ENCODE measurements at regions not wholly inside any gene's neighbourhood (a gene's known extent, or its start where the extent isn't known, plus 50 kb on each side); places are given as distances from the start of the nearest gene placed in this dataset.

DNA sequence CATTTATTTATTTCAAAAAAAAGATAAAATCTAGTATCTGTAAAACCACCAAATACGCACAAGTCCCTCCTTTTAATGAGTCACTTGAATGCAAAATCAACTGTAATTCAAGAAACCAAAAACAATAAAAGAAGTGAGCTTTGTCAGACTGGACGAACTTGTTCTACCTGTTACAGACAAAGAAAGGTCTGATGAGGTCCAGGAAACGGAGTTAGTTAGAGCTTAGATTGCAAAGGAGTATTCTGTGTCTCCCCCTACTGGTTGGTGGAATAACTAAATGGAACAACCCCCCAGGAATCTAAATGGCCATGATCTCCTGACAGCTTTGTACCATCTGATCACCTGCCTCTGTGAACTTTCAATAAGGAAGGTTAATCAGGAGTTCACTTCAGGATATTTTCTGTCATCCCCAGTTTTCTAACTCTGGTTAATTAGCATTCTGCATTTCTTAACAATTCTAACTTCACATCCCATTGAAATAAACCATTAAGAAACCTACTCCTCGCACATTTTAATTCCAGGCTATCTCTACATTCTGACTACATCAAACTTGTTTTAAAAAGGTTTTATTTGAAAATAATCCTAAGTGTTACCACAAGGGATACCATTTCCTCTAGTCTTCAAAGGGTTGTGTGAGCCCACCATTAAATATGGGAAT lies 333.0 kb upstream of the SATB1 start:
- no peaks in the 10 kb centered on the region for H3K79me2 ChIP-seq (ENCODE audit: insufficient read depth, low read length)
- H4K20me1 ChIP-seq (ENCODE audit: insufficient read depth, low read length): no peaks in the 10 kb centered on the region
- H3K27ac ChIP-seq (ENCODE audit: low read depth, low read length, poor library complexity, severe bottlenecking): no peak overlapping the region
- no peak overlapping the region for H2AFZ ChIP-seq (ENCODE audit: low read length)
- no peak for TF ChIP-seq EZH2 (IDR thresholded peaks at IDR 0.05; ENCODE audit: borderline replicate concordance, low read length)
- TF ChIP-seq, protein P1, sequence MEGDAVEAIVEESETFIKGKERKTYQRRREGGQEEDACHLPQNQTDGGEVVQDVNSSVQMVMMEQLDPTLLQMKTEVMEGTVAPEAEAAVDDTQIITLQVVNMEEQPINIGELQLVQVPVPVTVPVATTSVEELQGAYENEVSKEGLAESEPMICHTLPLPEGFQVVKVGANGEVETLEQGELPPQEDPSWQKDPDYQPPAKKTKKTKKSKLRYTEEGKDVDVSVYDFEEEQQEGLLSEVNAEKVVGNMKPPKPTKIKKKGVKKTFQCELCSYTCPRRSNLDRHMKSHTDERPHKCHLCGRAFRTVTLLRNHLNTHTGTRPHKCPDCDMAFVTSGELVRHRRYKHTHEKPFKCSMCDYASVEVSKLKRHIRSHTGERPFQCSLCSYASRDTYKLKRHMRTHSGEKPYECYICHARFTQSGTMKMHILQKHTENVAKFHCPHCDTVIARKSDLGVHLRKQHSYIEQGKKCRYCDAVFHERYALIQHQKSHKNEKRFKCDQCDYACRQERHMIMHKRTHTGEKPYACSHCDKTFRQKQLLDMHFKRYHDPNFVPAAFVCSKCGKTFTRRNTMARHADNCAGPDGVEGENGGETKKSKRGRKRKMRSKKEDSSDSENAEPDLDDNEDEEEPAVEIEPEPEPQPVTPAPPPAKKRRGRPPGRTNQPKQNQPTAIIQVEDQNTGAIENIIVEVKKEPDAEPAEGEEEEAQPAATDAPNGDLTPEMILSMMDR (IDR thresholded peaks at IDR 0.05; ENCODE audit: low read length): peak; percentile 82
- no peaks in the 10 kb centered on the region for H3K36me3 ChIP-seq (ENCODE audit: insufficient read depth, low read length)
- no peaks in the 10 kb centered on the region for H3K9me2 ChIP-seq (ENCODE audit: low read depth, low read length)
- H3K4me3 ChIP-seq (ENCODE audit: low read depth, low read length, poor library complexity, severe bottlenecking): no peak overlapping the region
- H3K9ac ChIP-seq (ENCODE audit: low read length): no peak overlapping the region
- no peaks in the 10 kb centered on the region for H3K9me3 ChIP-seq (ENCODE audit: low read length)
- H3K4me1 ChIP-seq (ENCODE audit: insufficient read depth, low read length, severe bottlenecking): peaks cover 16% of the 10 kb centered on the region
- H3K27me3 ChIP-seq (ENCODE audit: insufficient read depth, low read length): no peaks in the 10 kb centered on the region
- no peaks in the 10 kb centered on the region for H3F3A ChIP-seq (ENCODE audit: insufficient read depth, low read length)
- H3K4me2 ChIP-seq (ENCODE audit: low read length): no peak overlapping the region

DNA sequence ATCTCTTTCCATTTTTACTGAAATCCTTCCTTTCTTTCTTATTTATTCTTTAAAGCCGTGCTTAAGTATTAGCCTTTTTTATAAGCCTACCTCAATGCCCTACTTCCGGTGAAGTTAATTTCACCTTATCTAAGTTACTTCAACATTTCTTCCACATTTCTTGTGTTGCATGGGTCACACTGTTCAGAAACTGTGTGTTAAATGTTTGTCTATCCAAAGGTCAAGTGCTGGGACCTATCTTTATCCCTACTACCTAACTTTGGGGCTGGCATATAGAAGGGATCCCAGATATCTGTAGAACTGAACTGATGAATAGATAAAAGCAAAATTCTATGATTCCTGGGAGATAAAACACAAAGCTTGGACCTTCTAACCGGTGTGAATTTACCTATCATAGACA lies 332.3 kb upstream of the SATB1 start:
- H3K4me1 ChIP-seq (ENCODE audit: insufficient read depth, low read length, severe bottlenecking): peaks cover 23% of the 10 kb centered on the region
- no peak overlapping the region for H3K4me3 ChIP-seq (ENCODE audit: low read depth, low read length, poor library complexity, severe bottlenecking)
- H3K4me2 ChIP-seq (ENCODE audit: low read length): no peak overlapping the region
- TF ChIP-seq, protein P1 (IDR thresholded peaks at IDR 0.05; ENCODE audit: low read length): no peak
- no peak for TF ChIP-seq EZH2 (IDR thresholded peaks at IDR 0.05; ENCODE audit: borderline replicate concordance, low read length)
- no peaks in the 10 kb centered on the region for H3K27me3 ChIP-seq (ENCODE audit: insufficient read depth, low read length)
- no peaks in the 10 kb centered on the region for H3K79me2 ChIP-seq (ENCODE audit: insufficient read depth, low read length)
- H3K9ac ChIP-seq (ENCODE audit: low read length): no peak overlapping the region
- no peaks in the 10 kb centered on the region for H4K20me1 ChIP-seq (ENCODE audit: insufficient read depth, low read length)
- H2AFZ ChIP-seq (ENCODE audit: low read length): no peak overlapping the region
- no peaks in the 10 kb centered on the region for H3K9me3 ChIP-seq (ENCODE audit: low read length)
- H3K9me2 ChIP-seq (ENCODE audit: low read depth, low read length): no peaks in the 10 kb centered on the region
- no peaks in the 10 kb centered on the region for H3K36me3 ChIP-seq (ENCODE audit: insufficient read depth, low read length)
- no peaks in the 10 kb centered on the region for H3F3A ChIP-seq (ENCODE audit: insufficient read depth, low read length)
- no peak overlapping the region for H3K27ac ChIP-seq (ENCODE audit: low read depth, low read length, poor library complexity, severe bottlenecking)

DNA sequence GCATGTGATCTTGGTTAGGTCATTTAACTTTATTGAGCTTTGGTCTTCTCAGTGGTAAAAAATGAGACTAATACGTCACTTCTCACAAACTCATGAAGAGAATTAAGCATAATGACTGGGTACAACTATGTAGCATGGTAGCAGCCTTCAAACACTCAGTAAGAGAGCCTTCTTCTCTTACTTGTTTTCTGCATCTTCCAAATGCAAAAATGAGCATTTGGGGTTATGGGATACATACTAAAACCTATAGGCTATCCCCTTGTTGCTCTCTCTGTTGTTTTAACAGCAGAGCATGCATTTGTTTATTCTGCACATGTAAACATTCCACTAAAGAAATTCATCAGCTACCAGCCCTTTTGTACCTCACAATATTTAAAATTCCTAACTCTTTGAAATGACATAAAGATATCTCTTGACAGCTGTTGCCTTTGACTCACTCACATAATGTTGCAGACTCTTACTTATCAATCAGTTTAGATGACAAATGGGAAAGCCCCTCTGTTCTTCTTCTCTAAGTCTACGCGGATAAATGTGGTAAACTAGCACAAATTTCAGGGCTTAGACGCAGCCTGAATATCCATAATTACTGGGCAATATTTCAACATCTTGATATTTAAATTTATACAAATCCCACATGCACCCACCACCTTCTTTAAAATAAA lies 327.3 kb upstream of the SATB1 start:
- Histone ChIP-seq H3K4me2 (ENCODE audit: low read length) (no peak overlapping the region), H3K9me2 (ENCODE audit: low read depth, low read length) (no peaks in the 10 kb centered on the region), H3K36me3 (ENCODE audit: insufficient read depth, low read length) (no peaks in the 10 kb centered on the region), H3K4me3 (ENCODE audit: low read depth, low read length, poor library complexity, severe bottlenecking) (no peak overlapping the region), H3K27ac (ENCODE audit: low read depth, low read length, poor library complexity, severe bottlenecking) (peak overlapping the region; percentile 86), H3K4me1 (ENCODE audit: insufficient read depth, low read length, severe bottlenecking) (peaks cover 71% of the 10 kb centered on the region), H4K20me1 (ENCODE audit: insufficient read depth, low read length) (no peaks in the 10 kb centered on the region), H3K9ac (ENCODE audit: low read length) (no peak overlapping the region), H3K79me2 (ENCODE audit: insufficient read depth, low read length) (no peaks in the 10 kb centered on the region), H2AFZ (ENCODE audit: low read length) (no peak overlapping the region), H3K9me3 (ENCODE audit: low read length) (no peaks in the 10 kb centered on the region), H3F3A (ENCODE audit: insufficient read depth, low read length) (no peaks in the 10 kb centered on the region), H3K27me3 (ENCODE audit: insufficient read depth, low read length) (no peaks in the 10 kb centered on the region)
- TF ChIP-seq, protein P1 (IDR thresholded peaks at IDR 0.05; ENCODE audit: low read length): no peak
- no peak for TF ChIP-seq EZH2 (IDR thresholded peaks at IDR 0.05; ENCODE audit: borderline replicate concordance, low read length)
